Endothelial cell of umbilical vein (primary cell): ENCODE measurements at regions not wholly inside any gene's neighbourhood (a gene's known extent, or its start where the extent isn't known, plus 50 kb on each side); places are given as distances from the start of the nearest gene placed in this dataset.

ENCODE experiments used
- CTCF ChIP-seq, 2 donors: IDR thresholded peaks; 1 replicate in 1 of 2; 2 replicates in 1 of 2; pipeline ENCODE4 v1.5.1; 2011; ENCODE audit warnings: low read length in 2 of 2, mild to moderate bottlenecking in 2 of 2, moderate library complexity in 2 of 2, control low read depth in 1 of 2, inconsistent platforms in 1 of 2, low read depth in 1 of 2; ENCODE audit not compliant: insufficient read depth in 1 of 2; ENCODE audit errors: extremely low read depth in 1 of 2
- EZH2 ChIP-seq: IDR thresholded peaks from 2 replicates; pipeline ENCODE4 v1.6.1; 2012; ENCODE audit warnings: borderline replicate concordance, low read depth, mild to moderate bottlenecking, moderate library complexity, low read length, inconsistent platforms; ENCODE audit not compliant: severe bottlenecking
- FOS ChIP-seq: IDR thresholded peaks from 2 replicates; pipeline ENCODE4 v1.6.1; 2011; ENCODE audit warnings: mild to moderate bottlenecking, low read length, moderate library complexity, borderline replicate concordance; ENCODE audit not compliant: insufficient read depth
- GATA2 ChIP-seq: IDR thresholded peaks from 2 replicates; pipeline ENCODE4 v1.7.0; 2011; ENCODE audit warnings: low read depth, mild to moderate bottlenecking, moderate library complexity, mixed read lengths, low read length; ENCODE audit not compliant: insufficient read length, insufficient read depth
- JUN ChIP-seq: IDR thresholded peaks from 2 replicates; pipeline ENCODE4 v1.6.1; 2011; ENCODE audit warnings: borderline replicate concordance, low read depth; ENCODE audit not compliant: insufficient read length, insufficient read depth
- MAX ChIP-seq: IDR thresholded peaks from 2 replicates; pipeline ENCODE4 v1.6.1; 2011; ENCODE audit not compliant: insufficient read depth, insufficient read length
- MYC ChIP-seq: IDR thresholded peaks from one replicate; pipeline ENCODE4 v1.6.1; 2011; ENCODE audit warnings: mild to moderate bottlenecking, low read depth, low read length
- POLR2A ChIP-seq: IDR thresholded peaks from 2 replicates; pipeline ENCODE4 v1.6.1; 2012; ENCODE audit warnings: low read depth, mild to moderate bottlenecking, control low read depth, low read length
- POLR2AphosphoS5 ChIP-seq: IDR thresholded peaks from 2 replicates; pipeline ENCODE4 v1.6.1; 2012; ENCODE audit warnings: low read depth, mild to moderate bottlenecking, control low read depth, low read length, moderate library complexity; ENCODE audit not compliant: insufficient read depth

DNA sequence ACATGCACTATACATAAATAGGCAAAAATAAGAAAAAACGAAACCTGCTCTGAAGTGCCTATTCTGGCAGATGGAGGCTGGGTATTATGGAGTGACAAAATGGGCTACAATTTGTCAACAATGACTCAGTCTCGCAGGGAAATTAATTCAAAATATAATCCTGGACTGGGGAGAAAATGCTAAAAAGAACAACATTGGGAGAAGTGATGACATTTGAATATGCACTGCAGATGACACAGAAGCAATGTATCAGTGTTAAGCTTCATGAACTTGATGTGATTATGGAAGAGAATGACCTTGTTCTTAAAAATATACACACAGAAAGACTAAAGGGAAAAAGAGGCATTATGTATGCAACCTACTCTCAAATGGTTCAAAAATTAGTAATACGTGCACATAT is 74.8 kb upstream of the PSMD7 start:
- TF ChIP-seq MAX: no peak
- TF ChIP-seq POLR2A: no peak
- no peak for TF ChIP-seq CTCF (IDR thresholded peaks at IDR 0.05; ENCODE audit: extremely low read depth in 1 of 2, insufficient read depth in 1 of 2, low read depth in 1 of 2, low read length in 2 of 2)
- TF ChIP-seq MYC: no peak
- TF ChIP-seq EZH2: no peak
- no peak for TF ChIP-seq FOS
- TF ChIP-seq POLR2AphosphoS5: no peak
- no peak for TF ChIP-seq JUN
- TF ChIP-seq GATA2: no peak
